Neural cell (in vitro differentiated cells): ENCODE measurements at regions not wholly inside any gene's neighbourhood (a gene's known extent, or its start where the extent isn't known, plus 50 kb on each side); places are given as distances from the start of the nearest gene placed in this dataset.

ENCODE experiments used
- H2AFZ ChIP-seq: fragments of 200-600, 300-800 bp; sonication (generic), shearing (Covaris generic); 2 replicates; pipeline ENCODE4 v1.6.0; 2014; ENCODE audit warnings: low read depth, mild to moderate bottlenecking, antibody characterized with exemption, low read length, moderate library complexity
- H3F3A ChIP-seq: fragments of 200-600 bp; shearing (Covaris generic); 2 replicates; pipeline ENCODE4 v1.6.1; 2016; ENCODE audit warnings: mild to moderate bottlenecking, moderate library complexity, mixed read lengths, antibody characterized with exemption, low read length; ENCODE audit not compliant: insufficient read depth, poor library complexity, severe bottlenecking
- H3K27ac ChIP-seq: fragments of 200-600, 300-800 bp; sonication (generic), shearing (Covaris generic); 2 replicates; pipeline ENCODE4 v1.5.1; 2014; ENCODE audit warnings: mild to moderate bottlenecking, low read length, moderate library complexity
- H3K27me3 ChIP-seq: fragments of 300-800, 200-600 bp; sonication (generic), shearing (Covaris generic); 2 replicates; pipeline ENCODE4 v1.6.0; 2014; ENCODE audit warnings: mild to moderate bottlenecking, low read depth, low read length, moderate library complexity; ENCODE audit not compliant: insufficient read depth
- H3K36me3 ChIP-seq: fragments of 300-800, 200-600 bp; sonication (generic), shearing (Covaris generic); 2 replicates; pipeline ENCODE4 v1.5.1; 2014; ENCODE audit warnings: mild to moderate bottlenecking, antibody characterized with exemption, low read length, moderate library complexity; ENCODE audit not compliant: insufficient read depth
- H3K4me2 ChIP-seq: fragments of 300-800, 200-600 bp; sonication (generic), shearing (Covaris generic); 2 replicates; pipeline ENCODE4 v1.6.0; 2014; ENCODE audit warnings: mild to moderate bottlenecking, low read length
- H3K4me3 ChIP-seq: fragments of 300-800, 200-600 bp; sonication (generic), shearing (Covaris generic); 2 replicates; pipeline ENCODE4 v1.5.1; 2014; ENCODE audit warnings: mild to moderate bottlenecking, low read length, moderate library complexity
- H3K79me2 ChIP-seq: fragments of 200-600 bp; shearing (Covaris generic); replicated peaks from 2 replicates; pipeline ENCODE4 v1.6.0; 2014; ENCODE audit warnings: mild to moderate bottlenecking, low read length, moderate library complexity; ENCODE audit not compliant: insufficient read depth
- H3K9ac ChIP-seq: fragments of 300-800, 200-600 bp; sonication (generic), shearing (Covaris generic); 2 replicates; pipeline ENCODE4 v1.6.1; 2016; ENCODE audit warnings: mild to moderate bottlenecking, low read length, mixed read lengths
- H3K9me2 ChIP-seq: fragments of 200-600 bp; shearing (Covaris generic); 2 replicates; pipeline ENCODE4 v1.6.1; 2016; ENCODE audit warnings: mild to moderate bottlenecking, low read length, mixed read lengths; ENCODE audit not compliant: insufficient read depth
- H3K9me3 ChIP-seq: fragments of 200-600, 300-800 bp; sonication (generic), shearing (Covaris generic); 2 replicates; pipeline ENCODE4 v1.6.1; 2016; ENCODE audit warnings: mild to moderate bottlenecking, mixed run types, low read length, moderate library complexity, mixed read lengths
- H4K20me1 ChIP-seq: fragments of 200-600 bp; shearing (Covaris generic); 2 replicates; pipeline ENCODE4 v1.6.1; 2016; ENCODE audit warnings: mild to moderate bottlenecking, mixed run types; ENCODE audit not compliant: insufficient read depth
- CTCF ChIP-seq: fragments of 450-650 bp; IDR thresholded peaks from 2 replicates; pipeline ENCODE4 v1.5.1; 2014; ENCODE audit warnings: antibody characterized with exemption, mild to moderate bottlenecking, moderate library complexity; ENCODE audit not compliant: poor library complexity, severe bottlenecking
- EP300 ChIP-seq: fragments of 450-650 bp; conservative IDR thresholded peaks from 2 replicates; pipeline ENCODE4 v1.6.1; 2014; ENCODE audit warnings: antibody characterized with exemption, mild to moderate bottlenecking, moderate library complexity; ENCODE audit not compliant: poor library complexity, severe bottlenecking
- EZH2 ChIP-seq: fragments of 200-600, 300-800 bp; shearing (Covaris generic), sonication (generic); IDR thresholded peaks from 2 replicates; pipeline ENCODE4 v1.6.1; 2014; ENCODE audit warnings: antibody characterized with exemption, low read length, borderline replicate concordance, mild to moderate bottlenecking; ENCODE audit not compliant: insufficient read depth, poor library complexity, severe bottlenecking
- MXI1 ChIP-seq: fragments of 450-650 bp; conservative IDR thresholded peaks from 2 replicates; pipeline ENCODE4 v1.6.1; 2014; ENCODE audit warnings: antibody characterized with exemption, mild to moderate bottlenecking; ENCODE audit not compliant: poor library complexity, severe bottlenecking
- POLR2AphosphoS5 ChIP-seq: IDR thresholded peaks from 2 replicates; pipeline ENCODE4 v1.6.1; 2012
- RAD21 ChIP-seq: fragments of 450-650 bp; conservative IDR thresholded peaks from 2 replicates; pipeline ENCODE4 v1.6.1; 2014; ENCODE audit warnings: antibody characterized with exemption, mild to moderate bottlenecking, moderate library complexity
- REST ChIP-seq: IDR thresholded peaks from 2 replicates; pipeline ENCODE4 v1.6.1; 2012; ENCODE audit warnings: borderline replicate concordance
- SMC3 ChIP-seq: fragments of 450-650 bp; conservative IDR thresholded peaks from 2 replicates; pipeline ENCODE4 v1.6.1; 2014; ENCODE audit warnings: antibody characterized with exemption, mild to moderate bottlenecking, moderate library complexity; ENCODE audit not compliant: poor library complexity
- TAF1 ChIP-seq: IDR thresholded peaks from 2 replicates; pipeline ENCODE4 v1.6.1; 2012; ENCODE audit warnings: low read depth

GRCh38 chr15:29926083-29926388 is 103.8 kb upstream of the TJP1 start:
- no peak for TF ChIP-seq EZH2
- TF ChIP-seq RAD21 = no peak
- TF ChIP-seq SMC3 = no peak
- TF ChIP-seq POLR2AphosphoS5 = no peak
- TF ChIP-seq EP300 = no peak
- no peak for TF ChIP-seq TAF1
- no peak for TF ChIP-seq MXI1
- no peak for TF ChIP-seq CTCF
- H3K27ac ChIP-seq = no peak overlapping the region
- no peaks in the 10 kb centered on the region for H3K9me2 ChIP-seq

GRCh38 chr15:29925227-29926082 is 103.2 kb upstream of the TJP1 start:
- H3K9me3 ChIP-seq = no peaks in the 10 kb centered on the region
- H3F3A ChIP-seq = no peaks in the 10 kb centered on the region
- H2AFZ ChIP-seq = no peak overlapping the region
- TF ChIP-seq REST (no peak), EP300 (no peak), CTCF (peak; percentile 16), EZH2 (no peak)
- H3K36me3 ChIP-seq = no peaks in the 10 kb centered on the region
- H3K27me3 ChIP-seq = no peaks in the 10 kb centered on the region
- no peak overlapping the region for H3K9ac ChIP-seq
- H3K9me2 ChIP-seq = no peaks in the 10 kb centered on the region
- no peaks in the 10 kb centered on the region for H3K79me2 ChIP-seq
- H3K4me2 ChIP-seq = no peak overlapping the region
- no peak overlapping the region for H3K27ac ChIP-seq
- no peak overlapping the region for H3K4me3 ChIP-seq
- H4K20me1 ChIP-seq = no peaks in the 10 kb centered on the region

More at GRCh38 chr15:29926083-29926388, 103.8 kb upstream of the TJP1 start:
- no peaks in the 10 kb centered on the region for H4K20me1 ChIP-seq
- H3K9ac ChIP-seq = no peak overlapping the region
- H3K4me2 ChIP-seq = no peak overlapping the region
- no peaks in the 10 kb centered on the region for H3K36me3 ChIP-seq
- no peak overlapping the region for H2AFZ ChIP-seq
- H3F3A ChIP-seq = no peaks in the 10 kb centered on the region
- H3K4me3 ChIP-seq = no peak overlapping the region
- H3K27me3 ChIP-seq = no peaks in the 10 kb centered on the region
- H3K79me2 ChIP-seq = no peaks in the 10 kb centered on the region
- no peaks in the 10 kb centered on the region for H3K9me3 ChIP-seq
